Adrenal gland (tissue), 9 donors: ENCODE measurements at regions not wholly inside any gene's neighbourhood (a gene's known extent, or its start where the extent isn't known, plus 50 kb on each side); places are given as distances from the start of the nearest gene placed in this dataset.

Experiments used
- DNase-seq, 7 donors: peaks; one replicate each; pipeline ENCODE4 v3.0.0-alpha.2; 2019 to 2020
- H3K27ac ChIP-seq, 5 donors: fragments of 200-600 bp; sonication (generic) in 4 of 5; 1 replicate in 3 of 5; 2 replicates in 2 of 5; pipeline versions ENCODE4 v1.5.1 to v1.8.0; 2016 to 2020; ENCODE audit warnings: mild to moderate bottlenecking in 1 of 5
- H3K27me3 ChIP-seq: fragments of 200-600 bp; 2 replicates; pipeline ENCODE4 v1.8.0; 2021
- H3K36me3 ChIP-seq, 2 donors: fragments of 200-600 bp; replicated peaks in 1 of 2; 1 replicate in 1 of 2; 2 replicates in 1 of 2; pipeline versions ENCODE4 v1.5.1 to v1.8.0; 2018 to 2022
- H3K4me1 ChIP-seq, 2 donors: fragments of 200-600 bp; replicated peaks in 1 of 2; 1 replicate in 1 of 2; 2 replicates in 1 of 2; pipeline versions ENCODE4 v1.5.1 to v1.8.0; 2018 to 2021
- H3K4me3 ChIP-seq, 4 donors: fragments of 200-600 bp; sonication (generic) in 3 of 4; one replicate each; pipeline ENCODE4 v1.5.1; 2016 to 2018
- H3K9me3 ChIP-seq, 3 donors: fragments of 200-600 bp; sonication (generic) in 1 of 3; replicated peaks in 1 of 3; 1 replicate in 2 of 3; 2 replicates in 1 of 3; pipeline versions ENCODE4 v1.5.1 to v1.8.0; 2016 to 2021
- POLR2A ChIP-seq, 2 donors: fragments of 450-650 bp; IDR thresholded peaks; one replicate each; pipeline ENCODE4 v1.6.1; 2017; ENCODE audit warnings: antibody characterized with exemption in 2 of 2, mild to moderate bottlenecking in 2 of 2, moderate library complexity in 1 of 2
- WGBS, 4 donors: extraction: QIAGEN DNeasy Blood & Tissue Kit in 2 of 4; methylation state at CpG; one replicate each; pipeline versions ENCODE4 v1.1.5 to v1.1.7; 2013 to 2017; 5-methylcytosine and 5-hydroxymethylcytosine counted together
- intact Hi-C, 2 donors: fragments of 100-400 bp; cut with DNase I; formaldehyde crosslinking; loops; one replicate each; pipeline versions ENCODE4 v1.14.1 to v1.15.0; 2022 to 2023
- TF ChIP-seq, protein P1 (sequence below), 6 experiments: fragments of 450-650 bp in 4 of 6; fragments of 200-600 bp in 2 of 6; sonication (generic) in 1 of 6; IDR thresholded peaks; 1 replicate in 5 of 6; 2 replicates in 1 of 6; pipeline versions ENCODE4 v1.5.1 to v1.8.0; 2016 to 2021; ENCODE audit warnings: antibody characterized with exemption in 6 of 6, mild to moderate bottlenecking in 2 of 6, moderate library complexity in 1 of 6
- donor health status: healthy with polysubstance abuse.
- donor health status: Bipolar disorder and iron deficiency.
- donor health status: DM: yes; HTN: yes; CAD: no.
- donor health status: DM: no; HTN: no; CAD: no.
- donor health status: DM: no; HTN: no; CAD: no.

DNA sequence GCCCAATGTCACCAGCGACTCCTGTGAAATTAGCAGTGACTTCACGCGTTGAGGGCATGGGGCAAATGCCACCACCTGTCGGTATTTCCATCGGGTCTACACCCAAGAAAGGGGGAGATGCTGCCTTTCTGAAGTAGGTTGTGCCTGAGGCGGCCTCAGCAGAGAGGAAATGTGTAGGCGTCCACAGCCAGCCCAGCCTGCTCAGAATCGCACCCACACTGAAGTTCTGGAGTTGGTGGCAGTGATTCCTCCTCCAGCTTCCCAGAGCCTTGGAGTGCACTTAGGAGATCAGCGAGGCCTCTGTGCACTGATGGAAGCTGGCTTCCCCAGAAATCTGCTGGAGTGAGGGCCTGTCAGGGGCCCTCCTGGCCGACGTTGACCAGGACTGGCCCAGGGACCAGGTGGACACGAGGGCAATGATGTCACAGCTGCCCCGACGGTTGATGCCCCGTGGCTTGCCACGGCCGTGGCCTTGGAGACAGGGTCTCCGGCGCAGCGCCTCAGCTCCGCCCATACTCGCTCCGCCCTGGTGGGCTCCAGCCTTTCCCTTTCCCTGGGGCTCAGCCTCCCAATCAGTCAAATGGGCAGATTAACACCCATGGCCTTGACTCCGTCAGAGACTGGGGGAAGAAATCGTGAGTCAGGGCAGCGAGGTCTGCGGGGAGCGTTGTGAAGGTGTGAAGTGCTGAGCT lies 484.8 kb downstream of the PREX1 start:
- no peaks in the 10 kb centered on the region for H3K36me3 ChIP-seq
- H3K4me1 ChIP-seq = peaks cover 0 to 5% of the 10 kb centered on the region in 2 donors
- DNase-seq = no peak
- H3K27ac ChIP-seq = no peak overlapping the region
- H3K4me3 ChIP-seq = no peak overlapping the region
- 84 to 93% (median 88%) methylated on average over 16 to 28 of the region's 28 CpGs for WGBS, 4 donors
- intact Hi-C loops = no loop called here
- H3K27me3 ChIP-seq = peaks cover 3% of the 10 kb centered on the region
- H3K9me3 ChIP-seq = no peaks in the 10 kb centered on the region
- no peak for TF ChIP-seq POLR2A (IDR thresholded peaks at IDR 0.05)
- TF ChIP-seq, protein P1, sequence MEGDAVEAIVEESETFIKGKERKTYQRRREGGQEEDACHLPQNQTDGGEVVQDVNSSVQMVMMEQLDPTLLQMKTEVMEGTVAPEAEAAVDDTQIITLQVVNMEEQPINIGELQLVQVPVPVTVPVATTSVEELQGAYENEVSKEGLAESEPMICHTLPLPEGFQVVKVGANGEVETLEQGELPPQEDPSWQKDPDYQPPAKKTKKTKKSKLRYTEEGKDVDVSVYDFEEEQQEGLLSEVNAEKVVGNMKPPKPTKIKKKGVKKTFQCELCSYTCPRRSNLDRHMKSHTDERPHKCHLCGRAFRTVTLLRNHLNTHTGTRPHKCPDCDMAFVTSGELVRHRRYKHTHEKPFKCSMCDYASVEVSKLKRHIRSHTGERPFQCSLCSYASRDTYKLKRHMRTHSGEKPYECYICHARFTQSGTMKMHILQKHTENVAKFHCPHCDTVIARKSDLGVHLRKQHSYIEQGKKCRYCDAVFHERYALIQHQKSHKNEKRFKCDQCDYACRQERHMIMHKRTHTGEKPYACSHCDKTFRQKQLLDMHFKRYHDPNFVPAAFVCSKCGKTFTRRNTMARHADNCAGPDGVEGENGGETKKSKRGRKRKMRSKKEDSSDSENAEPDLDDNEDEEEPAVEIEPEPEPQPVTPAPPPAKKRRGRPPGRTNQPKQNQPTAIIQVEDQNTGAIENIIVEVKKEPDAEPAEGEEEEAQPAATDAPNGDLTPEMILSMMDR (IDR thresholded peaks at IDR 0.05) = no peak

- TF ChIP-seq POLR2A (IDR thresholded peaks at IDR 0.05) = no peak
- TF ChIP-seq, protein P1 (IDR thresholded peaks at IDR 0.05) = no peak
- peaks cover 3% of the 10 kb centered on the region for H3K27me3 ChIP-seq
- no peak for DNase-seq
- intact Hi-C loops = no loop called here
- no peak overlapping the region for H3K4me3 ChIP-seq
- H3K9me3 ChIP-seq = no peaks in the 10 kb centered on the region
- no peak overlapping the region for H3K27ac ChIP-seq
- H3K36me3 ChIP-seq = no peaks in the 10 kb centered on the region
- 86 to 94% (median 88%) methylated on average over 6 of the region's 6 CpGs for WGBS, 4 donors
- peaks cover 0 to 5% of the 10 kb centered on the region in 2 donors for H3K4me1 ChIP-seq
Observed at GRCh38 chr20:48340883-48341281, 486.9 kb downstream of the PREX1 start.

- intact Hi-C loops = no loop called here
- Histone ChIP-seq H3K36me3 (no peaks in the 10 kb centered on the region), H3K27ac (no peak overlapping the region), H3K4me3 (no peak overlapping the region), H3K4me1 (peaks cover 0 to 5% of the 10 kb centered on the region in 2 donors), H3K9me3 (no peaks in the 10 kb centered on the region), H3K27me3 (peaks cover 3% of the 10 kb centered on the region)
- WGBS, 4 donors = 74 to 91% (median 80%) methylated on average over 9 to 17 of the region's 17 CpGs
- no peak for DNase-seq
- TF ChIP-seq, protein P1 (IDR thresholded peaks at IDR 0.05) = no peak
- TF ChIP-seq POLR2A (IDR thresholded peaks at IDR 0.05) = no peak
Observed at GRCh38 chr20:48339986-48340882, 487.6 kb downstream of the PREX1 start.

- TF ChIP-seq, protein P1 (IDR thresholded peaks at IDR 0.05) = no peak
- no peak for TF ChIP-seq POLR2A (IDR thresholded peaks at IDR 0.05)
- Histone ChIP-seq H3K4me1 (peaks cover 0 to 5% of the 10 kb centered on the region in 2 donors), H3K4me3 (no peak overlapping the region), H3K9me3 (no peaks in the 10 kb centered on the region), H3K27me3 (no peaks in the 10 kb centered on the region), H3K36me3 (no peaks in the 10 kb centered on the region), H3K27ac (no peak overlapping the region)
- 42 to 62% (median 54%) methylated on average over 12 to 13 of the region's 13 CpGs for WGBS, 4 donors
- intact Hi-C loops = no loop called here
- peak in 6 of 7 donors; percentile 46 to 84 (median 61) for DNase-seq
Observed at GRCh38 chr20:48339190-48339985, 488.4 kb downstream of the PREX1 start.
